PC-3 (cell line): ENCODE measurements at regions not wholly inside any gene's neighbourhood (a gene's known extent, or its start where the extent isn't known, plus 50 kb on each side); places are given as distances from the start of the nearest gene placed in this dataset.

Experiments
- EZH2 ChIP-seq: fragments of 300-600 bp; sonication (generic); IDR thresholded peaks from one replicate; pipeline ENCODE4 v1.6.1; 2017; ENCODE audit warnings: antibody characterized with exemption, mild to moderate bottlenecking, low read length; ENCODE audit not compliant: unreplicated experiment
- EZH2phosphoT487 ChIP-seq: fragments of 300-600 bp; sonication (generic); IDR thresholded peaks from 2 replicates; pipeline ENCODE4 v1.6.1; 2018; ENCODE audit warnings: mild to moderate bottlenecking, antibody characterized with exemption, low read length, borderline replicate concordance
- TF ChIP-seq, protein P1 (sequence below): fragments of 300-600 bp; sonication (generic); conservative IDR thresholded peaks from 2 replicates; pipeline ENCODE4 v1.5.1; 2017; ENCODE audit warnings: antibody characterized with exemption, low read depth, mild to moderate bottlenecking, low read length

DNA sequence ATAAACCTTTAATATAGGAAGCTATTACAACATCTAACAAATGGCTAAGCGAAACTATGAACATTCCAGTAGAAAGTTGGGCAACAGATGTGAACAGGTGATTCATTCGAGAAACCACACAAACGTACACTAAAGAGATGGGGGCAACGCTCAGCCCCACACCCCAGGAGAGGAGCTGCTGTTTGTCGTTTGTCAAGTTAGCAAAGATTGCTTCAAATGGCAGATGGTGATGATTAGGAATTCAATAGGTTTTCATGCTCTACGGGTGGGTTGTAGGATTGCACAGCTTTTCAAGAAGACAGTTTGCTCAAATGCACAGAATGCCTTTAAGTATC lies 154.7 kb upstream of the HDAC4 start:
- TF ChIP-seq EZH2phosphoT487 (no peak), EZH2 (no peak)
- TF ChIP-seq, protein P1, sequence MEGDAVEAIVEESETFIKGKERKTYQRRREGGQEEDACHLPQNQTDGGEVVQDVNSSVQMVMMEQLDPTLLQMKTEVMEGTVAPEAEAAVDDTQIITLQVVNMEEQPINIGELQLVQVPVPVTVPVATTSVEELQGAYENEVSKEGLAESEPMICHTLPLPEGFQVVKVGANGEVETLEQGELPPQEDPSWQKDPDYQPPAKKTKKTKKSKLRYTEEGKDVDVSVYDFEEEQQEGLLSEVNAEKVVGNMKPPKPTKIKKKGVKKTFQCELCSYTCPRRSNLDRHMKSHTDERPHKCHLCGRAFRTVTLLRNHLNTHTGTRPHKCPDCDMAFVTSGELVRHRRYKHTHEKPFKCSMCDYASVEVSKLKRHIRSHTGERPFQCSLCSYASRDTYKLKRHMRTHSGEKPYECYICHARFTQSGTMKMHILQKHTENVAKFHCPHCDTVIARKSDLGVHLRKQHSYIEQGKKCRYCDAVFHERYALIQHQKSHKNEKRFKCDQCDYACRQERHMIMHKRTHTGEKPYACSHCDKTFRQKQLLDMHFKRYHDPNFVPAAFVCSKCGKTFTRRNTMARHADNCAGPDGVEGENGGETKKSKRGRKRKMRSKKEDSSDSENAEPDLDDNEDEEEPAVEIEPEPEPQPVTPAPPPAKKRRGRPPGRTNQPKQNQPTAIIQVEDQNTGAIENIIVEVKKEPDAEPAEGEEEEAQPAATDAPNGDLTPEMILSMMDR = no peak
